ENCODE measurements at regions not wholly inside any gene's neighbourhood (a gene's known extent, or its start where the extent isn't known, plus 50 kb on each side); places are given as distances from the start of the nearest gene placed in this dataset.

DNA sequence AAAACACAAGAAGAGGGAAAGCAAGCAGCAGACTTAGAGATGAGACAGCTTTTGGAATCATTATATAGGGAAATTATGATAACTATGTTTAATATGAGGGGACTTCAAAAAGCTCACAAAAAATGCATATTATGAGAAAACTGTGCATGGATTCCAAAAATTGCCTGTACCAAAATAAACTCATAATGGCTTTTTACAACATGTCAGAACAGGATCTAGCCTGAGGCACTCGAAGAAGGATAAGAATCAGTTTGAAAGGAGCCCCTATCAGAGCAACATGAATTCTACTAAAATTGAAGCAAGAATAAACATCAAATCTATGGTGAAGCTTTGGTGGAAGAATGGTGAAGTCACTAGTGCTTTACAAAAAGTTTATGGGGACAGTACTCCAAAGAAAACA lies 187.4 kb downstream of the RDH14 start:
- TF ChIP-seq, protein P1, sequence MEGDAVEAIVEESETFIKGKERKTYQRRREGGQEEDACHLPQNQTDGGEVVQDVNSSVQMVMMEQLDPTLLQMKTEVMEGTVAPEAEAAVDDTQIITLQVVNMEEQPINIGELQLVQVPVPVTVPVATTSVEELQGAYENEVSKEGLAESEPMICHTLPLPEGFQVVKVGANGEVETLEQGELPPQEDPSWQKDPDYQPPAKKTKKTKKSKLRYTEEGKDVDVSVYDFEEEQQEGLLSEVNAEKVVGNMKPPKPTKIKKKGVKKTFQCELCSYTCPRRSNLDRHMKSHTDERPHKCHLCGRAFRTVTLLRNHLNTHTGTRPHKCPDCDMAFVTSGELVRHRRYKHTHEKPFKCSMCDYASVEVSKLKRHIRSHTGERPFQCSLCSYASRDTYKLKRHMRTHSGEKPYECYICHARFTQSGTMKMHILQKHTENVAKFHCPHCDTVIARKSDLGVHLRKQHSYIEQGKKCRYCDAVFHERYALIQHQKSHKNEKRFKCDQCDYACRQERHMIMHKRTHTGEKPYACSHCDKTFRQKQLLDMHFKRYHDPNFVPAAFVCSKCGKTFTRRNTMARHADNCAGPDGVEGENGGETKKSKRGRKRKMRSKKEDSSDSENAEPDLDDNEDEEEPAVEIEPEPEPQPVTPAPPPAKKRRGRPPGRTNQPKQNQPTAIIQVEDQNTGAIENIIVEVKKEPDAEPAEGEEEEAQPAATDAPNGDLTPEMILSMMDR (IDR thresholded peaks at IDR 0.05; ENCODE audit: low read length) = no peak
- TF ChIP-seq EZH2 (IDR thresholded peaks at IDR 0.05; ENCODE audit: borderline replicate concordance, low read length) = no peak
